ENCODE measurements at regions not wholly inside any gene's neighbourhood (a gene's known extent, or its start where the extent isn't known, plus 50 kb on each side); places are given as distances from the start of the nearest gene placed in this dataset.
"Not testable (repeated sequence)": the region's sequence is repeated elsewhere in the genome, so short reads cannot be mapped to it uniquely, and the experiment has no call there.

DNA sequence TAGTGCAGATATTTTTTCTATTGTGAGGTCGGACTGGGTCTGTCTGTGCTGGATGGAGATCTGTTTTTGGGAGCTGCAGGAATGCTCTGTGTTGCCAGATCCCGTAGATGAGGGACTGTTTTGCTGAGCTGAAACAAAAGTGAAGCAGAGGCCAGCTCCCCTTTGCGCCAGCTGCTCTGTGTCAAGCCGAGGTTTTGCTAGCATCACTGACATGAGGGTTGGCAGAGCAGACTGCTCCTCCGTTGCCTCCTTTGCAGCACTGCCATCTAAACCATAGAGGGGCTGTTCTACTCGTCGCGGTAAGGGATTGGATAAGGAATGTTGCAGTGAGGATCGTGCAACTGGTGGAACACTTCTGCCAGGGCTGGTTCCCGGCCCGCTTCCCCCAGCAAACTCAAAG, 215.9 kb upstream of the CCL2 start:
- H3K9me3 ChIP-seq (ENCODE audit: control insufficient read depth in 2 of 3, insufficient read depth in 1 of 3, low read length in 3 of 3); H3K4me3 ChIP-seq (ENCODE audit: low read length in 3 of 3); FAIRE-seq; H3K27ac ChIP-seq (ENCODE audit: low read depth in 2 of 2, low read length in 2 of 2); DNase-seq; H3K36me3 ChIP-seq (ENCODE audit: control insufficient read depth in 2 of 3, insufficient read depth in 3 of 3, low read length in 3 of 3); H3K27me3 ChIP-seq (ENCODE audit: control insufficient read depth, insufficient read depth, low read length); H3K9ac ChIP-seq (ENCODE audit: low read length in 3 of 3); H3K4me1 ChIP-seq (ENCODE audit: control insufficient read depth in 2 of 3, insufficient read depth in 2 of 3, low read depth in 1 of 3, low read length in 3 of 3); intact Hi-C loops (cut with DNase I): not testable (repeated sequence)

DNA sequence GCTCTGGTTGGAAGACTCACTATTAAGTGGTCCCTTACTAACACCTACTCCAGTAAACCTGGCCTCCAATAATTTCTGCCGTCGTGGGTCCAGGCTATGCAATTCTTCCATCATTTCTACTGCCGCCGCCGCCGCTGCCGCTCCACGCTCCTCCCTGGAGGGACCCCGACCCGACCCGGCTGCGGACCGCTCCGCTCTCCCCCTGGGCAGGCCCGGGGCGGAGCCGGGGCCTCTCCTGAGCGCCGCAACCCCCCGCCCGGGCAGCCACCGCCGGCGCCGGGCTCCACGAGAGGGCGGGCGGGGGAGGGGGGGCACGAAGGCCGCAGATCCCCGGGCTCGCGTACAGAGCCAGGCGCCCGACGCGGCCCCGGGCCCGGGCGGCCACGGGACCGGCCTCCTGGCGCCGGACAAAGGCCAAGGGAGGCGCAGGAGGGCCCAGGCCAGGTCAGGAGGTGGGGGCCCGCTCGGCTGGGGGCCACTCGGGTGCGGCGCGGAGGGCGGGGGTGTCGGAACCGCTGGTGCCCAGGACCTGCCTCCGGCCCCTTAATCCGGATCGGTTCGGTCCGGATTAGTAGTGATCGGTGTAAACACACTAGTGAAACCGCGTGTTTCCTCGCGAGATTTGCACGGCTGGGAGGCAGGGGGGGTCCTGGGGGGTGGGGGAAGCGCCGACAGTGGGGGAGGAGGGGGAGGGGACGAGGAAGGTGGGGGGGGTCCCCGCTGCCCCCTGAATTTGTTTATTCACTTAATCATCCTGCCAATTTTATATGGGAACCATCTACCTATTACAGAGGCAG, 215.1 kb upstream of the CCL2 start:
- intact Hi-C loops (cut with DNase I); H3K4me1 ChIP-seq (ENCODE audit: control insufficient read depth in 2 of 3, insufficient read depth in 2 of 3, low read depth in 1 of 3, low read length in 3 of 3); FAIRE-seq; H3K9me3 ChIP-seq (ENCODE audit: control insufficient read depth in 2 of 3, insufficient read depth in 1 of 3, low read length in 3 of 3); H3K27ac ChIP-seq (ENCODE audit: low read depth in 2 of 2, low read length in 2 of 2); H3K36me3 ChIP-seq (ENCODE audit: control insufficient read depth in 2 of 3, insufficient read depth in 3 of 3, low read length in 3 of 3); H3K4me3 ChIP-seq (ENCODE audit: low read length in 3 of 3); H3K9ac ChIP-seq (ENCODE audit: low read length in 3 of 3); H3K27me3 ChIP-seq (ENCODE audit: control insufficient read depth, insufficient read depth, low read length): not testable (repeated sequence)
- DNase-seq, result peak in 2 of 5 donors; percentile 8 to 57

DNA sequence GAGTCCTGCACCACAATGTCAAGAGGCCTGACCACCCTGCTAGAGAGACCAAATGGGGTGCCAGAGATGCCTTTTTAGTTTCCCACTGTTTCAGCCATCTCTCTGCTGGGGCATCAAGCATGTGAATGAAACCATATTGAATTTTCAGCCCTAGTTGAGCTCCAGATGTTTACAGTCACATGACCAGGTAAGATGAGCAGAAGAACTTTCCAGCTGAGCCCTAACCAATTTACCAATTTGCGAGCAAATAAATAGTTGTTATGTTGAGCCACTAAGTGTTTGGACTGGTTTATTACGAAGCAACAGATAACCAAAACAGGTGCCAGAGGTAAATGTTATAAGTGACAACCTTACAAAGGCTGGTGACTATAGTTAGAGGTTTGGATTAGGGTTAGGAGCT, 209.1 kb upstream of the CCL2 start:
- no peak overlapping the region for H3K9ac ChIP-seq (ENCODE audit: low read length in 3 of 3)
- H3K27ac ChIP-seq (ENCODE audit: low read depth in 2 of 2, low read length in 2 of 2), result no peak overlapping the region
- H3K9me3 ChIP-seq (ENCODE audit: control insufficient read depth in 2 of 3, insufficient read depth in 1 of 3, low read length in 3 of 3), result no peaks in the 10 kb centered on the region
- DNase-seq (no peak), FAIRE-seq (no peak)
- no peaks in the 10 kb centered on the region for H3K27me3 ChIP-seq (ENCODE audit: control insufficient read depth, insufficient read depth, low read length)
- no peak overlapping the region for H3K4me3 ChIP-seq (ENCODE audit: low read length in 3 of 3)
- H3K36me3 ChIP-seq (ENCODE audit: control insufficient read depth in 2 of 3, insufficient read depth in 3 of 3, low read length in 3 of 3), result no peaks in the 10 kb centered on the region
- no peak for TF ChIP-seq CTCF (IDR thresholded peaks at IDR 0.05; ENCODE audit: borderline replicate concordance, extremely low read depth, insufficient read depth)
- H3K4me1 ChIP-seq (ENCODE audit: control insufficient read depth in 2 of 3, insufficient read depth in 2 of 3, low read depth in 1 of 3, low read length in 3 of 3), result no peaks in the 10 kb centered on the region
- intact Hi-C loops (cut with DNase I), result no loop called here

DNA sequence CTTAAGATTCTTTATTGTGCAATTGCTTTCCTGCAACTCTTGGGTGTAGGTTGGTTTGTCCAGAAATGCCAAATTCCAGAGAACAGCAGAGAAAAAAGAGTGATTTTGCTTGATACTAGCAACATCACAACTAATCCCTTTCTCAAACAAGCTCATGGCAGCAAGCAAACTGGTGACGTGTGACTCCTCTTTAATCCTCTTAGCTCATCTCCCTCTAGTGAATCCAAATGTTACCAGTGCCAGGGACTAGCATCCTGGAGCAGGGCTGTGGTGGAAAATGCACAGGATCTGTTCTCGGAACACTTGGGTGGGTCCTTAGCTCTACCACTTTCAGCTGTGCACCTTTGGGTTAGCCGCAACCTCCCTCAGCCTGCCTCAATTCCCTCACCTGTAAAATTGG, 204.0 kb upstream of the CCL2 start:
- H3K27ac ChIP-seq (ENCODE audit: low read depth in 2 of 2, low read length in 2 of 2), result no peak overlapping the region
- H3K27me3 ChIP-seq (ENCODE audit: control insufficient read depth, insufficient read depth, low read length), result no peaks in the 10 kb centered on the region
- H3K4me3 ChIP-seq (ENCODE audit: low read length in 3 of 3), result no peak overlapping the region
- TF ChIP-seq CTCF (IDR thresholded peaks at IDR 0.05; ENCODE audit: borderline replicate concordance, extremely low read depth, insufficient read depth), result no peak
- H3K9ac ChIP-seq (ENCODE audit: low read length in 3 of 3), result no peak overlapping the region
- intact Hi-C loops (cut with DNase I), result no loop called here
- FAIRE-seq (no peak), DNase-seq (no peak)
- no peaks in the 10 kb centered on the region for H3K36me3 ChIP-seq (ENCODE audit: control insufficient read depth in 2 of 3, insufficient read depth in 3 of 3, low read length in 3 of 3)
- H3K4me1 ChIP-seq (ENCODE audit: control insufficient read depth in 2 of 3, insufficient read depth in 2 of 3, low read depth in 1 of 3, low read length in 3 of 3), result no peaks in the 10 kb centered on the region
- no peaks in the 10 kb centered on the region for H3K9me3 ChIP-seq (ENCODE audit: control insufficient read depth in 2 of 3, insufficient read depth in 1 of 3, low read length in 3 of 3)

All from kidney (tissue), 13 donors.